ENCODE measurements at regions not wholly inside any gene's neighbourhood (a gene's known extent, or its start where the extent isn't known, plus 50 kb on each side); places are given as distances from the start of the nearest gene placed in this dataset.

- H2BK15ac ChIP-seq (ENCODE audit: low read depth, low read length): no peak overlapping the region
- H3K18ac ChIP-seq (ENCODE audit: low read depth, low read length): no peak overlapping the region
- TF ChIP-seq, protein P1, sequence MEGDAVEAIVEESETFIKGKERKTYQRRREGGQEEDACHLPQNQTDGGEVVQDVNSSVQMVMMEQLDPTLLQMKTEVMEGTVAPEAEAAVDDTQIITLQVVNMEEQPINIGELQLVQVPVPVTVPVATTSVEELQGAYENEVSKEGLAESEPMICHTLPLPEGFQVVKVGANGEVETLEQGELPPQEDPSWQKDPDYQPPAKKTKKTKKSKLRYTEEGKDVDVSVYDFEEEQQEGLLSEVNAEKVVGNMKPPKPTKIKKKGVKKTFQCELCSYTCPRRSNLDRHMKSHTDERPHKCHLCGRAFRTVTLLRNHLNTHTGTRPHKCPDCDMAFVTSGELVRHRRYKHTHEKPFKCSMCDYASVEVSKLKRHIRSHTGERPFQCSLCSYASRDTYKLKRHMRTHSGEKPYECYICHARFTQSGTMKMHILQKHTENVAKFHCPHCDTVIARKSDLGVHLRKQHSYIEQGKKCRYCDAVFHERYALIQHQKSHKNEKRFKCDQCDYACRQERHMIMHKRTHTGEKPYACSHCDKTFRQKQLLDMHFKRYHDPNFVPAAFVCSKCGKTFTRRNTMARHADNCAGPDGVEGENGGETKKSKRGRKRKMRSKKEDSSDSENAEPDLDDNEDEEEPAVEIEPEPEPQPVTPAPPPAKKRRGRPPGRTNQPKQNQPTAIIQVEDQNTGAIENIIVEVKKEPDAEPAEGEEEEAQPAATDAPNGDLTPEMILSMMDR (conservative IDR thresholded peaks at IDR 0.05; ENCODE audit: low read depth, low read length): no peak
- TF ChIP-seq POLR2A (IDR thresholded peaks at IDR 0.05; ENCODE audit: low read depth, low read length) (no peak), RAD21 (IDR thresholded peaks at IDR 0.05; ENCODE audit: low read length) (no peak), MXI1 (IDR thresholded peaks at IDR 0.05; ENCODE audit: borderline replicate concordance, low read depth, low read length) (no peak), ELK1 (IDR thresholded peaks at IDR 0.05; ENCODE audit: borderline replicate concordance, low read depth, low read length) (no peak), CEBPB (IDR thresholded peaks at IDR 0.05; ENCODE audit: low read depth, low read length) (no peak), RCOR1 (IDR thresholded peaks at IDR 0.05; ENCODE audit: insufficient replicate concordance, low read length) (no peak), MAFK (IDR thresholded peaks at IDR 0.05; ENCODE audit: low read depth, low read length) (no peak)
- TF ChIP-seq, protein P2, sequence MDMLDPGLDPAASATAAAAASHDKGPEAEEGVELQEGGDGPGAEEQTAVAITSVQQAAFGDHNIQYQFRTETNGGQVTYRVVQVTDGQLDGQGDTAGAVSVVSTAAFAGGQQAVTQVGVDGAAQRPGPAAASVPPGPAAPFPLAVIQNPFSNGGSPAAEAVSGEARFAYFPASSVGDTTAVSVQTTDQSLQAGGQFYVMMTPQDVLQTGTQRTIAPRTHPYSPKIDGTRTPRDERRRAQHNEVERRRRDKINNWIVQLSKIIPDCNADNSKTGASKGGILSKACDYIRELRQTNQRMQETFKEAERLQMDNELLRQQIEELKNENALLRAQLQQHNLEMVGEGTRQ (IDR thresholded peaks at IDR 0.05; ENCODE audit: low read depth, low read length): no peak
- ChIA-PET POLR2A (ENCODE audit: unreplicated experiment) (no interaction called here), CTCF (no interaction called here)
- dilution Hi-C loops (cut with HindIII; ENCODE audit: low sequenced_read_pairs, unreplicated experiment): no loop called here
- no peaks in the 10 kb centered on the region for H4K20me1 ChIP-seq (ENCODE audit: insufficient read depth, low read length)
- no peak overlapping the region for H3K27ac ChIP-seq (ENCODE audit: insufficient read depth, low read length)
- no peaks in the 10 kb centered on the region; the same call in 1 of the 2 replicates for H3K9me3 ChIP-seq (ENCODE audit: control insufficient read depth, insufficient read depth, low read length)
- DNase-seq (no peak), ATAC-seq (ENCODE audit: low read depth) (no peak)
- H3K56ac ChIP-seq (ENCODE audit: extremely low read depth, insufficient read depth, low read length): no peak overlapping the region
- intact Hi-C loops (cut with micrococcal nuclease): no loop called here
- no peak overlapping the region for H3K4me3 ChIP-seq (ENCODE audit: insufficient read depth, low read depth, low read length)
- H3K14ac ChIP-seq (replicated peaks; ENCODE audit: low read depth, low read length): no peak overlapping the region
- H3K4me1 ChIP-seq (ENCODE audit: control insufficient read depth, insufficient read depth, low read length): no peaks in the 10 kb centered on the region
- no peak overlapping the region for H3K23ac ChIP-seq (ENCODE audit: low read depth, low read length)
- H2AFZ ChIP-seq (replicated peaks; ENCODE audit: low read length, poor library complexity): no peak overlapping the region
- H2BK120ac ChIP-seq (ENCODE audit: low read depth, low read length): no peak overlapping the region
- no peaks in the 10 kb centered on the region for H3K9me1 ChIP-seq (ENCODE audit: insufficient read depth, low read length)
- no peaks in the 10 kb centered on the region for H3K36me3 ChIP-seq (ENCODE audit: control insufficient read depth, insufficient read depth, low read length)
- no peak overlapping the region for H3K4ac ChIP-seq (ENCODE audit: low read depth, low read length)
- H4K5ac ChIP-seq (ENCODE audit: low read depth, low read length): no peak overlapping the region
- no peak overlapping the region for H2AK9ac ChIP-seq (replicated peaks; ENCODE audit: low read depth, low read length, poor library complexity)
- H2AK5ac ChIP-seq (ENCODE audit: low read depth, low read length): no peak overlapping the region
- H3K27me3 ChIP-seq (ENCODE audit: control insufficient read depth, insufficient read depth, low read length): no peaks in the 10 kb centered on the region
- H4K8ac ChIP-seq (ENCODE audit: low read depth in 2 of 2, low read length in 2 of 2): no peak overlapping the region
- no peak overlapping the region for H2BK5ac ChIP-seq (ENCODE audit: low read depth, low read length, poor library complexity, severe bottlenecking)
- no CpG with 5 or more reads among the region's 2 CpGs for WGBS, 2 experiments (ENCODE audit: extremely low coverage in 2 of 2, insufficient read length in 1 of 2)
- H3K4me2 ChIP-seq (ENCODE audit: low read depth, low read length): no peak overlapping the region
- no peak overlapping the region for H2BK20ac ChIP-seq (ENCODE audit: low read depth, low read length)
- in situ Hi-C loops (cut with MboI; ENCODE audit: low sequenced_read_pairs): no loop called here
- H3K9ac ChIP-seq (ENCODE audit: low read depth, low read length): no peak overlapping the region
- H3K79me1 ChIP-seq (ENCODE audit: low read depth in 1 of 2, low read length in 2 of 2): no peaks in the 10 kb centered on the region
- no peak overlapping the region for H4K91ac ChIP-seq (ENCODE audit: insufficient read depth, low read depth, low read length)
- BruUV-seq (replicated peaks): no TSS peak
Measured at GRCh38 chr9:12133416-12133815, 559.8 kb upstream of the TYRP1 start.

All from IMR-90 (cell line).